HL-60 (cell line): ENCODE measurements at regions not wholly inside any gene's neighbourhood (a gene's known extent, or its start where the extent isn't known, plus 50 kb on each side); places are given as distances from the start of the nearest gene placed in this dataset.

Experiments
- TF ChIP-seq, protein P1 (sequence below): IDR thresholded peaks from one replicate; pipeline ENCODE4 v1.5.1; 2011; ENCODE audit warnings: low read length, control low read depth, inconsistent platforms; ENCODE audit not compliant: insufficient read depth
- TF ChIP-seq, protein P2 (sequence below): IDR thresholded peaks from 2 replicates; pipeline ENCODE4 v1.6.1; 2012; ENCODE audit warnings: low read depth; ENCODE audit not compliant: insufficient replicate concordance

- TF ChIP-seq, protein P1, sequence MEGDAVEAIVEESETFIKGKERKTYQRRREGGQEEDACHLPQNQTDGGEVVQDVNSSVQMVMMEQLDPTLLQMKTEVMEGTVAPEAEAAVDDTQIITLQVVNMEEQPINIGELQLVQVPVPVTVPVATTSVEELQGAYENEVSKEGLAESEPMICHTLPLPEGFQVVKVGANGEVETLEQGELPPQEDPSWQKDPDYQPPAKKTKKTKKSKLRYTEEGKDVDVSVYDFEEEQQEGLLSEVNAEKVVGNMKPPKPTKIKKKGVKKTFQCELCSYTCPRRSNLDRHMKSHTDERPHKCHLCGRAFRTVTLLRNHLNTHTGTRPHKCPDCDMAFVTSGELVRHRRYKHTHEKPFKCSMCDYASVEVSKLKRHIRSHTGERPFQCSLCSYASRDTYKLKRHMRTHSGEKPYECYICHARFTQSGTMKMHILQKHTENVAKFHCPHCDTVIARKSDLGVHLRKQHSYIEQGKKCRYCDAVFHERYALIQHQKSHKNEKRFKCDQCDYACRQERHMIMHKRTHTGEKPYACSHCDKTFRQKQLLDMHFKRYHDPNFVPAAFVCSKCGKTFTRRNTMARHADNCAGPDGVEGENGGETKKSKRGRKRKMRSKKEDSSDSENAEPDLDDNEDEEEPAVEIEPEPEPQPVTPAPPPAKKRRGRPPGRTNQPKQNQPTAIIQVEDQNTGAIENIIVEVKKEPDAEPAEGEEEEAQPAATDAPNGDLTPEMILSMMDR, result no peak
- TF ChIP-seq, protein P2, sequence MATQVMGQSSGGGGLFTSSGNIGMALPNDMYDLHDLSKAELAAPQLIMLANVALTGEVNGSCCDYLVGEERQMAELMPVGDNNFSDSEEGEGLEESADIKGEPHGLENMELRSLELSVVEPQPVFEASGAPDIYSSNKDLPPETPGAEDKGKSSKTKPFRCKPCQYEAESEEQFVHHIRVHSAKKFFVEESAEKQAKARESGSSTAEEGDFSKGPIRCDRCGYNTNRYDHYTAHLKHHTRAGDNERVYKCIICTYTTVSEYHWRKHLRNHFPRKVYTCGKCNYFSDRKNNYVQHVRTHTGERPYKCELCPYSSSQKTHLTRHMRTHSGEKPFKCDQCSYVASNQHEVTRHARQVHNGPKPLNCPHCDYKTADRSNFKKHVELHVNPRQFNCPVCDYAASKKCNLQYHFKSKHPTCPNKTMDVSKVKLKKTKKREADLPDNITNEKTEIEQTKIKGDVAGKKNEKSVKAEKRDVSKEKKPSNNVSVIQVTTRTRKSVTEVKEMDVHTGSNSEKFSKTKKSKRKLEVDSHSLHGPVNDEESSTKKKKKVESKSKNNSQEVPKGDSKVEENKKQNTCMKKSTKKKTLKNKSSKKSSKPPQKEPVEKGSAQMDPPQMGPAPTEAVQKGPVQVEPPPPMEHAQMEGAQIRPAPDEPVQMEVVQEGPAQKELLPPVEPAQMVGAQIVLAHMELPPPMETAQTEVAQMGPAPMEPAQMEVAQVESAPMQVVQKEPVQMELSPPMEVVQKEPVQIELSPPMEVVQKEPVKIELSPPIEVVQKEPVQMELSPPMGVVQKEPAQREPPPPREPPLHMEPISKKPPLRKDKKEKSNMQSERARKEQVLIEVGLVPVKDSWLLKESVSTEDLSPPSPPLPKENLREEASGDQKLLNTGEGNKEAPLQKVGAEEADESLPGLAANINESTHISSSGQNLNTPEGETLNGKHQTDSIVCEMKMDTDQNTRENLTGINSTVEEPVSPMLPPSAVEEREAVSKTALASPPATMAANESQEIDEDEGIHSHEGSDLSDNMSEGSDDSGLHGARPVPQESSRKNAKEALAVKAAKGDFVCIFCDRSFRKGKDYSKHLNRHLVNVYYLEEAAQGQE, result no peak
Observed at GRCh38 chr12:23472329-23472971, 477.0 kb downstream of the SOX5 start.
